Activated CD8-positive, alpha-beta memory T cell treated with anti-CD3 and anti-CD28 coated beads, Interleukin-2, amount 10 ng/mL, durations not matched to agents 7 days and 5 days (primary cell): ENCODE measurements at regions not wholly inside any gene's neighbourhood (a gene's known extent, or its start where the extent isn't known, plus 50 kb on each side); places are given as distances from the start of the nearest gene placed in this dataset.

Experiments used
- ATAC-seq: fragments of 150-1000 bp; cut with Tn5 transposase; one replicate; pipeline ENCODE4 v1.10.0; 2021; ENCODE audit warnings: moderate library complexity
- CTCF ChIA-PET: fragments of 350-600 bp; sonication (Branson Sonifier 250); formaldehyde crosslinking; loops from one replicate; lab custom pipeline; 2021; ENCODE audit warnings: antibody characterized with exemption; lab: Charles Lee
- DNase-seq: peaks from one replicate; pipeline ENCODE4 v3.0.0-alpha.2; 2020
- H3K27ac Mint-ChIP-seq: one replicate; pipeline ENCODE4 v1.8.0; 2021; ENCODE audit warnings: mild to moderate bottlenecking, mixed read lengths
- H3K27me3 Mint-ChIP-seq: one replicate; pipeline ENCODE4 v1.8.0; 2021; ENCODE audit warnings: mixed read lengths
- H3K36me3 Mint-ChIP-seq: one replicate; pipeline ENCODE4 v1.8.0; 2021; ENCODE audit warnings: mild to moderate bottlenecking, mixed read lengths
- H3K4me1 Mint-ChIP-seq: one replicate; pipeline ENCODE4 v1.8.0; 2021; ENCODE audit warnings: mixed read lengths
- H3K4me3 Mint-ChIP-seq: one replicate; pipeline ENCODE4 v1.8.0; 2021; ENCODE audit warnings: mild to moderate bottlenecking, moderate library complexity, mixed read lengths
- H3K9me3 Mint-ChIP-seq: one replicate; pipeline ENCODE4 v1.8.0; 2022; ENCODE audit warnings: low read depth, mixed read lengths

DNA sequence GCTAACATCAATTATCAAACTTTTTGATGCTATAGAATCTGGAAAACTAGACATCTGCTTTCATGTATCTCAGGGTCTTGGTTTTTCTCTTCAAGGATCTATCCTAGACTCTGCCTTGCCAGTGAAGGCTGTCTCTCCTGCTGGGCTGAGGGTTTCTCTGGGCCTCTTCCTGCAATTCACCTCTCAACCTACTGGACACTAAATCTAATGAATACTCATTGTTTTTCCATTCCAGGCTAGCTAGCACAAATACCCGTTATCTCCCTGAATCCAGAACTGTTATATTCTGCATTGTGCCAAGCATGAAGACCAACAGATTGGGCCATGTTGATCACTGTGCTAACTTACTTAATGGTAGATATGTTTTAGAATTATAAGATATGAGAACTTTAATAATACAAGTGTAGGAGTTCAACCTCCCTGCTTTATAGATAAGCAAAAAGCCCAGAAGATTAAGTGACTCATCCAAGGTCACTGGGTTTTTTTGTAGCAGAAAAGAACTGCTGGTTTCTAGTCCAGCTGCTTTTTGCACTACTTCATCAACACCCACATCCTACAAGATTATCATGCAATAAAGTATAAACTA, 56.5 kb upstream of the RNF38 start:
- H3K27ac Mint-ChIP-seq: peak overlapping the region; percentile 28
- no peak overlapping the region for H3K4me3 Mint-ChIP-seq
- DNase-seq (no peak), ATAC-seq (no peak)
- CTCF ChIA-PET: interaction anchor here (0.6 to 4.7 kb wide), 4 partner anchors 11 to 100 kb away, joined by 3 to 37 read pairs (median 9); no protein-coding TSS in a partner anchor
- no peaks in the 10 kb centered on the region for H3K27me3 Mint-ChIP-seq
- peaks cover 20% of the 10 kb centered on the region for H3K36me3 Mint-ChIP-seq
- H3K4me1 Mint-ChIP-seq: peaks cover 48% of the 10 kb centered on the region
- H3K9me3 Mint-ChIP-seq: no peaks in the 10 kb centered on the region

DNA sequence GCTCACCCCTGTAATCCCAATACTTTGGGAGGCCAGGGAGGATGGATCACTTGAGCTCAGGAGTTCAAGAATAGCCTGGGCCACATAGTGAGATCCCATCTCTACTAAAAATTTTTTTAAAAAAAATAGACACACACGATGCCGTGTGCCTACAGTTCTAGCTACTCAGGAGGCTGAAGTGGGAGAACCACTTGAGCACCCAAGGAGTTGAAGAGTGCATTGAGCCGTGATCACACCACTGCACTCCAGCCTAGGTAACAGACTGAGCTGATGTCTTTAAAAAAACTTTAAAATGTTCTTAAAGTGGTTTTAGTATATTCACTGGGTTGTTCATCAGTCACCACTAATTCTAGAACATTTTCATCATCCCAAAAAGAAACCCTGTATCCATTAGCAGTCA, 51.9 kb upstream of the RNF38 start:
- CTCF ChIA-PET: interaction anchor here (0.7 to 3.9 kb wide), 7 partner anchors 10 to 123 kb away, joined by 3 to 16 read pairs (median 4); no protein-coding TSS in a partner anchor

DNA sequence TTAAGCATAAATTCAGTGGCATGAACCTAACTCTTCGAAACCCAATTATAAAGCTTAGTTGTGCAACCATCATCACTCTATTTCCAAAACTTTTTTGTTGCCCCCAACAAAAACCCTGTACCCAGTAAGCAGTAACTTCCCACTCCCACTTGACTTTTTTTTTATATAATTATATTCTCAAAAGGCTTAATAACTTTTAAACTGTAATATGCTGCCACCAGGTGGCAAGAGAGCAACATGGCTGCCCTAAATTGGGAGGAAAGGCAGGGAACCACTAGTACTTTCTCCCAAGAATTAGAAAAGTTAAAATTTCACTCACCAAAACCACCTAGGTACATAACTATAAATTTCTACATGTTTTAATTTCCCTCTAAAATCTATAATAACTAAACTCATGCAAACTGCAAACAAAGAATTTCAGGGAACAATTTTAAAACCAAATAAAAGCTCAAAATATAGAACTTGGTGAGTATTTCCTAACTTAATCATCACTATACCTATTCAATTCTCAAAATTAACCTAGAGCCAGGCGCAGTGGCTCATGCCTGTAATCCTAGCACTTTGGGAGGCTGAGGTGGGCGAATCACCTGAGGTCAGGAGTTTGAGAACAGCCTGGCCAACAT, 50.2 kb upstream of the RNF38 start:
- peak; percentile 44 for DNase-seq
- CTCF ChIA-PET: interaction anchor here (0.8 to 3.9 kb wide), 15 partner anchors 8 to 106 kb away, joined by 3 to 35 read pairs (median 4); no protein-coding TSS in a partner anchor
- no peak overlapping the region for H3K27ac Mint-ChIP-seq

More for the DNA sequence above, 51.9 kb upstream of the RNF38 start:
- H3K36me3 Mint-ChIP-seq: peaks cover 3% of the 10 kb centered on the region
- no peak overlapping the region for H3K4me3 Mint-ChIP-seq
- ATAC-seq: no peak
- peaks cover 16% of the 10 kb centered on the region for H3K4me1 Mint-ChIP-seq
- H3K27ac Mint-ChIP-seq: no peak overlapping the region
- no peaks in the 10 kb centered on the region for H3K27me3 Mint-ChIP-seq
- no peaks in the 10 kb centered on the region for H3K9me3 Mint-ChIP-seq
- no peak for DNase-seq

More for the DNA sequence above, 50.2 kb upstream of the RNF38 start:
- Mint-ChIP-seq H3K9me3 (no peaks in the 10 kb centered on the region), H3K27me3 (no peaks in the 10 kb centered on the region), H3K4me1 (peaks cover 18% of the 10 kb centered on the region), H3K36me3 (peaks cover 2% of the 10 kb centered on the region), H3K4me3 (no peak overlapping the region)
- ATAC-seq: no peak
